Suprapubic skin (tissue), 4 donors: ENCODE measurements at regions not wholly inside any gene's neighbourhood (a gene's known extent, or its start where the extent isn't known, plus 50 kb on each side); places are given as distances from the start of the nearest gene placed in this dataset.
"Not testable (repeated sequence)": the region's sequence is repeated elsewhere in the genome, so short reads cannot be mapped to it uniquely, and the experiment has no call there.

ENCODE experiments used
- DNase-seq, 2 donors: peaks; one replicate each; pipeline ENCODE4 v3.0.0-alpha.2; 2019; ENCODE audit warnings: low spot score in 2 of 2
- H3K27ac ChIP-seq: fragments of 200-600 bp; sonication (generic); one replicate; pipeline ENCODE4 v1.5.1; 2019
- H3K27me3 ChIP-seq: fragments of 200-600 bp; sonication (generic); one replicate; pipeline ENCODE4 v1.5.1; 2019
- H3K36me3 ChIP-seq: fragments of 200-600 bp; sonication (generic); one replicate; pipeline ENCODE4 v1.5.1; 2019
- H3K4me1 ChIP-seq: fragments of 200-600 bp; sonication (generic); one replicate; pipeline ENCODE4 v1.5.1; 2019
- H3K4me3 ChIP-seq: fragments of 200-600 bp; sonication (generic); one replicate; pipeline ENCODE4 v1.5.1; 2019; ENCODE audit warnings: mild to moderate bottlenecking
- H3K9me3 ChIP-seq: fragments of 200-600 bp; sonication (generic); one replicate; pipeline ENCODE4 v1.5.1; 2019
- EP300 ChIP-seq: sonication (generic); formaldehyde crosslinking; IDR thresholded peaks from one replicate; pipeline ENCODE4 v1.6.1; 2017; ENCODE audit warnings: antibody characterized with exemption
- POLR2A ChIP-seq, 2 donors: fragments of 450-650 bp; IDR thresholded peaks; one replicate each; pipeline ENCODE4 v1.6.1; 2017; ENCODE audit warnings: antibody characterized with exemption in 2 of 2, mild to moderate bottlenecking in 2 of 2, moderate library complexity in 2 of 2
- POLR2AphosphoS5 ChIP-seq, 3 donors: sonication (generic); formaldehyde crosslinking; IDR thresholded peaks; one replicate each; pipeline ENCODE4 v1.6.1; 2017; ENCODE audit warnings: antibody characterized with exemption in 3 of 3
- WGBS: methylation state at CpG from one replicate; pipeline ENCODE4 v1.1.5; 2018; 5-methylcytosine and 5-hydroxymethylcytosine counted together
- TF ChIP-seq, protein P1 (sequence below), 2 donors: fragments of 200-600 bp in 1 of 2; fragments of 450-650 bp in 1 of 2; sonication (generic) in 1 of 2; IDR thresholded peaks; one replicate each; pipeline ENCODE4 v1.5.1; 2016 to 2019; ENCODE audit warnings: antibody characterized with exemption in 2 of 2, mild to moderate bottlenecking in 1 of 2, moderate library complexity in 1 of 2

DNA sequence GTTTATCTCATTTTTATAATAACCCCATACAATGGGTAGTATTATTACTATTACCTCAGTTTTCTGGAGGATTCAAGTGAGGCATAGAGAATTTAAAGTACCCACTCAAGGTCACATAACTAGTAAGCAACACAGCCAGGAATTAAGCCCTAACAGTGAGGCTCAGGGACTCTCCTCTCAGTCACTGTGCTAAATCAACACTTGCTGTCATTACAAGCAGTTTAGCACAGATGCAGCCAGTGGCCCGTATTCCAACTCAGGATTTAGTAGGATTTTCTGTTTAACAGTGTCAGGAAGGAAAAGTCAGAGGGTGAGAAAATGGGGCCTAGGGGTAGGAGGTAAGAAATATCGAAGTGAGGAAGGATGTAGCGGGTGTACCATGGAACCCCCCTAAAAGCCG, 536.9 kb downstream of the TMEM114 start:
- no peak overlapping the region for H3K4me3 ChIP-seq
- H3K27me3 ChIP-seq, result no peaks in the 10 kb centered on the region
- no peaks in the 10 kb centered on the region for H3K36me3 ChIP-seq
- no peak overlapping the region for H3K27ac ChIP-seq
- WGBS, result 67% methylated on average over 4 of the region's 4 CpGs
- no peak for TF ChIP-seq POLR2A (IDR thresholded peaks at IDR 0.05)
- no peak for TF ChIP-seq EP300
- TF ChIP-seq POLR2AphosphoS5 (IDR thresholded peaks at IDR 0.05), result no peak
- TF ChIP-seq, protein P1, sequence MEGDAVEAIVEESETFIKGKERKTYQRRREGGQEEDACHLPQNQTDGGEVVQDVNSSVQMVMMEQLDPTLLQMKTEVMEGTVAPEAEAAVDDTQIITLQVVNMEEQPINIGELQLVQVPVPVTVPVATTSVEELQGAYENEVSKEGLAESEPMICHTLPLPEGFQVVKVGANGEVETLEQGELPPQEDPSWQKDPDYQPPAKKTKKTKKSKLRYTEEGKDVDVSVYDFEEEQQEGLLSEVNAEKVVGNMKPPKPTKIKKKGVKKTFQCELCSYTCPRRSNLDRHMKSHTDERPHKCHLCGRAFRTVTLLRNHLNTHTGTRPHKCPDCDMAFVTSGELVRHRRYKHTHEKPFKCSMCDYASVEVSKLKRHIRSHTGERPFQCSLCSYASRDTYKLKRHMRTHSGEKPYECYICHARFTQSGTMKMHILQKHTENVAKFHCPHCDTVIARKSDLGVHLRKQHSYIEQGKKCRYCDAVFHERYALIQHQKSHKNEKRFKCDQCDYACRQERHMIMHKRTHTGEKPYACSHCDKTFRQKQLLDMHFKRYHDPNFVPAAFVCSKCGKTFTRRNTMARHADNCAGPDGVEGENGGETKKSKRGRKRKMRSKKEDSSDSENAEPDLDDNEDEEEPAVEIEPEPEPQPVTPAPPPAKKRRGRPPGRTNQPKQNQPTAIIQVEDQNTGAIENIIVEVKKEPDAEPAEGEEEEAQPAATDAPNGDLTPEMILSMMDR (IDR thresholded peaks at IDR 0.05), result no peak
- H3K9me3 ChIP-seq, result no peaks in the 10 kb centered on the region
- no peaks in the 10 kb centered on the region for H3K4me1 ChIP-seq
- no peak for DNase-seq

DNA sequence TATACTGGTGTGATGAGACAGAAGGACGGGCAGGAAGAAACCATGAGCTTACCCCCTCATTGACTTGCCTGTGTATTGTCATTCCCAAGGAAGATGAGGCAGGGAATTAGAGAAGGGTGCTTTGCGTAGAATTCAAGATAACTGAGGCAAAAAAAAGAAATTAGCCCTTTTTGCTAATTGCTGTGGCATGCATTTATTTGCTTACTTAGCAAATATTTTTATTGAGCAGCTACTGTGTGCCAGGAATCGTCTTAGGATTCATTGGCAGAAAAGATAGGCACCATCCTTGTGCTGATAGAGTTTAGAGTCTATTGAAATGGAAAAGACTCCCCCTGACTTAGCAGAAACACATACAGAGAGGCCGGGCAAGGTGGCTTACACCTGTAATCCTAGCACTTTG, 541.9 kb downstream of the TMEM114 start:
- TF ChIP-seq, protein P1 (IDR thresholded peaks at IDR 0.05), result no peak
- H3K36me3 ChIP-seq, result no peaks in the 10 kb centered on the region
- H3K27me3 ChIP-seq, result no peaks in the 10 kb centered on the region
- no peak overlapping the region for H3K27ac ChIP-seq
- 82% methylated on average over 4 of the region's 4 CpGs for WGBS
- DNase-seq, result no peak
- H3K4me1 ChIP-seq, result no peaks in the 10 kb centered on the region
- H3K9me3 ChIP-seq, result no peaks in the 10 kb centered on the region
- H3K4me3 ChIP-seq, result no peak overlapping the region

GRCh38 chr16:8047736-8048135, 542.6 kb downstream of the TMEM114 start:
- H3K36me3 ChIP-seq, result no peaks in the 10 kb centered on the region
- H3K27ac ChIP-seq, result no peak overlapping the region
- no peaks in the 10 kb centered on the region for H3K9me3 ChIP-seq
- DNase-seq, result no peak
- WGBS, result 76% methylated on average over 6 of the region's 7 CpGs
- H3K4me1 ChIP-seq, result no peaks in the 10 kb centered on the region
- H3K27me3 ChIP-seq, result no peaks in the 10 kb centered on the region
- H3K4me3 ChIP-seq, result no peak overlapping the region
- no peak for TF ChIP-seq POLR2AphosphoS5 (IDR thresholded peaks at IDR 0.05)
- TF ChIP-seq, protein P1 (IDR thresholded peaks at IDR 0.05), result no peak
- TF ChIP-seq EP300, result no peak
- TF ChIP-seq POLR2A (IDR thresholded peaks at IDR 0.05), result no peak

GRCh38 chr16:8044796-8045195, 545.5 kb downstream of the TMEM114 start:
- TF ChIP-seq EP300, result no peak
- TF ChIP-seq, protein P1 (IDR thresholded peaks at IDR 0.05), result no peak
- TF ChIP-seq POLR2AphosphoS5 (IDR thresholded peaks at IDR 0.05), result no peak
- TF ChIP-seq POLR2A (IDR thresholded peaks at IDR 0.05), result no peak
- 71% methylated on average over 5 of the region's 5 CpGs for WGBS

GRCh38 chr16:8032406-8032805, 557.9 kb downstream of the TMEM114 start:
- Histone ChIP-seq H3K4me3 (no peak overlapping the region), H3K4me1 (no peaks in the 10 kb centered on the region), H3K27me3 (no peaks in the 10 kb centered on the region), H3K27ac (no peak overlapping the region), H3K9me3 (no peaks in the 10 kb centered on the region), H3K36me3 (no peaks in the 10 kb centered on the region)
- no peak for DNase-seq
- TF ChIP-seq, protein P1 (IDR thresholded peaks at IDR 0.05), result no peak
- TF ChIP-seq POLR2A (IDR thresholded peaks at IDR 0.05), result no peak
- no peak for TF ChIP-seq POLR2AphosphoS5 (IDR thresholded peaks at IDR 0.05)
- 28% methylated on average over 3 of the region's 3 CpGs for WGBS

More at GRCh38 chr16:8044796-8045195, 545.5 kb downstream of the TMEM114 start:
- H3K9me3 ChIP-seq, result no peaks in the 10 kb centered on the region
- H3K4me1 ChIP-seq, result no peaks in the 10 kb centered on the region
- no peak overlapping the region for H3K4me3 ChIP-seq
- H3K36me3 ChIP-seq, result no peaks in the 10 kb centered on the region
- H3K27me3 ChIP-seq, result no peaks in the 10 kb centered on the region
- no peak overlapping the region for H3K27ac ChIP-seq
- no peak for DNase-seq

GRCh38 chr16:8030004-8030403, 560.3 kb downstream of the TMEM114 start:
- not testable (repeated sequence) for H3K4me3 ChIP-seq, DNase-seq, H3K36me3 ChIP-seq, H3K27ac ChIP-seq, H3K4me1 ChIP-seq, H3K27me3 ChIP-seq, H3K9me3 ChIP-seq
- WGBS, result 88% methylated on average over 3 of the region's 3 CpGs
